NCI-H2196 (cell line): ENCODE measurements at regions not wholly inside any gene's neighbourhood (a gene's known extent, or its start where the extent isn't known, plus 50 kb on each side); places are given as distances from the start of the nearest gene placed in this dataset.
"Not testable (repeated sequence)": the region's sequence is repeated elsewhere in the genome, so short reads cannot be mapped to it uniquely, and the experiment has no call there.

ENCODE experiments used
- DNase-seq: peaks from one replicate; lab custom pipeline; 2025; ENCODE audit not compliant: unreplicated experiment; lab: John Stamatoyannopoulos, UW

DNA sequence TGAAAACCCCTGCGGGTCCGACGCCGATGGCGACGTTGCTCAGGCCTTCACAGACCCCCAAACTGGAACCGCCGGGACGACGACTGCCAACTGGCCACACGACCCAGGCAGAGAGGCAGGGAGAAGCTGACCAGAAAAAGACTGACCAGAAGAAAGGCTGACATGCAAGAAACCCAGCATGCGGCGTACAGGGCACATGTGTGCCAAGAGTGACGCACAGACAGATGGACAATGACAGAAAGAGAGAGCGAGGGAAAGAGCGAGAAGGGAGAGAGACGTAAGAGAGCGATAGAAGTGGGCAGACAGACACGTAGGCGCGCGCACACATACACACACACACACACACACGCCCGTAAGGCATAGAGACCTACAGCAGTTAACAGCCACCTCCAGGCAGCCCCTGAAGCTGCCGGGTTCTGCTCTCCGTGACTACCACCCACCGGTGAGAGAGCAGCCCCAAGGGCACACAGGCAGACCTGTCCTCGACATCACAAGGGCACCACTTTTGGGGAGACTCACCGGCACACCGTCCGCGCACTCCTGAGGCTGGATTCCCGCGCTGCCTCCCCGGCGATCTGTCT is 67.2 kb upstream of the ZNF527 start:
- DNase-seq = no peak

DNA sequence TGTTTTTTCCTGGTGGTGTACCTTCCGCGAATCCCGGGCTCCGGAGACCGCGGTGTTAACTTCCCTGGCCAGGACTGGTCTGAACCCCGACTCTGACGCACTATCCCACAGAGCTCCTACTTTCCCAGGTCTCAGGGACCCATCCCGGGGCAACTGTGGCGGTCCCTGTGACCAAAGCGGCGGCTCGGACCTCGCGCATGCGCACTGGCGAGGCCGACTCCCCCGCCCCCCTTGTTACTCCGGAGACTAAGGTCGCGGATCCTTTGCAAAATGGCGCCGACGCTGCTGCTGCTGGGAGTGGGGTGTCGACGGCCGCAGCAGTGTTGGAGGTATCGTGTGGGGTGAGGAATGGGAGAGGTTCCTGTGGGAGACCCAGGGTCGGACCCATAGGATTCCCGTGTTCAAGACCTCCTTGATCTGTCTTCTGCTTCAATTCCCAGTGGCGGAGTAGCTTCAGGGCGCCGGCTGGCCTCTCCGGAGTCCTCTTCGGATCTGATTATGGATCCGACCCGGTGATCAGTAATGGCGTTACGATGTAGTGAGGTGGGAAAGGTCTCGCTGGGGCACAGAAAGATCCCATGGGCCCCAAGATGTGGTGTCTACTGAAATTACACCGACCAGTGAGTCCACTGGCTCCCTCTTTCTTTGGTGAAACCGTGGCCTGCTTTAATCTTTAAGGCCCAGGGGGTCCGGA is 66.6 kb upstream of the ZNF527 start:
- no peak for DNase-seq

- DNase-seq = no peak
Observed at GRCh38 chr19:37304884-37305255, 66.0 kb upstream of the ZNF527 start.

GRCh38 chr19:37306383-37306963 is 64.4 kb upstream of the ZNF527 start:
- no peak for DNase-seq

- DNase-seq = no peak
Observed at GRCh38 chr19:37309834-37310575, 60.9 kb upstream of the ZNF527 start.

DNA sequence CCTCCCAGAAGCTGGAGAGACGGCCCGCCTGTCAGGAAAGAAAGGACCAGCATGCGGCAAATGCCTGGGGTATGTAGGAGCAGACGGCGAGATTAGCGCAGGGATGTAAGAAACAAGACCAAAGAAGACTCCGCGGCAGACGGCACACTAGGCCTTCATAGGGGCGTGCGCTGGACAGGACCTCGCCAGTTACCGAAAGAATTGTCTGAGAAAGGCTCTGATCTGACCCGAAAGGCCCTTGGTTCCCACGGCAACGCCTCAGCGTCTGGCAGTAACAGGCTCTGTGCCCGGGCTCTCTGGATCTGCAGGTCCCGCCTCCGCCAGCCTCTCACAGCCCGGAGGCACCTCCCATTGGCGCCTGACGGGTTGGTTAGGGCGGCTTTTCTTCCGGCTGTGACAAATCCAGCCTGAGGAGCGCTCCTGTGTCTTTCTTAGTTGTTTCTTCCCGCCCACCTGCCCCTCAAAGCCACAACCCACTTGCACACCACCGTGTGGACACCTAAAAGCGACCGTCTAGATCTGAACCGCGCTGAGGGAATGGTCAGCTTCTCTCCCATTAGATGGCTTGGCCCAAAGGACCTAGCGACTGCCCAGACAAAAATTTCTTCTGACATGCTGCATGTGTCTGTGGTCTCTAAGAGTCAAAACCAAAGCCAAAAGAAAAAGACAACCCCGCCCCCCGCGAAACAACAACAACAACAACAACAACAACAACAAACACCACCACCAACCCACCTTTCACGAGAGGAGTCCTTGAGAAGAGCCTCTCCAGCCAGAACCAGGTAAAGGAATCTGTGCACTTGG is 58.2 kb upstream of the ZNF527 start:
- DNase-seq = peak; percentile 8

- DNase-seq = no peak
Observed at GRCh38 chr19:37313335-37313627, 57.6 kb upstream of the ZNF527 start.

DNA sequence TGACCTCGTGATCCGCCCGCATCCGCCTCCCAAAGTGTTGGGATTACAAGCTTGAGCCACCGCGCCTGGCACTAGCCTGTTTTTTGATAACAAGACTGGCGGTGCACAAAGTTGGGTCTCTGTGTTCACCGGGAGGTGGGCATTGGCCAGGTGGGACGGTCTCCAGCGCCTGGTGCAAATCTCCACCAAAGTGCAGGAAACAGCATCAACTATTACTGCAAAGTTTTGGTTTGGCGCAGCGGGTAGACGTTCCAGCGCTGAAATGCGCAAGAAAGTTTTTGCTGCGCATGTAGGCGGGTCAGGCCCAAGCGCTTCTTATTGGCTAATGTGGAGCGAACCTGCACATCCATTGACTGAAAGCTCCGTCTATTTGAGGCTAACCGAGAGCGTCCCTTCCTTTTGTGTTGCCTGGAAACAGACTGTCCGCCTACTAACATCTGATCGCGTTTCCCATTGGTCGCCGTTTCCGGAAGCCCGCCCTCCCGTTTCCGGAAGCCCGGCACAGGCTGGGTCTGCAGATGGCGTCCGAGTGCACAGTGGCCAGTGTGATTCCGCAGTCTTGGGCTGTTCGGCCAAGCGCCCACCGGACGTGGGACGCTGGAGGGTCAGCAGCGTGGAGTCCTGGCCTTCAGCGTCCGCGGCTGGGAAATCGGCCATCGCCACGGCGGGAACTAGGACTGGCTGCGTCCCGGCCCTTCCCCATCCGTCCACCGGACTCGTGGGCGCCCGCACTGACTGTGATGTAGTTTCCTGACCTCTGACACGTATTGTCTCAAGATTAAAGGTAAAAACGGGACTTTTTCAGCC is 53.3 kb upstream of the ZNF527 start:
- peak; percentile 93 for DNase-seq

DNA sequence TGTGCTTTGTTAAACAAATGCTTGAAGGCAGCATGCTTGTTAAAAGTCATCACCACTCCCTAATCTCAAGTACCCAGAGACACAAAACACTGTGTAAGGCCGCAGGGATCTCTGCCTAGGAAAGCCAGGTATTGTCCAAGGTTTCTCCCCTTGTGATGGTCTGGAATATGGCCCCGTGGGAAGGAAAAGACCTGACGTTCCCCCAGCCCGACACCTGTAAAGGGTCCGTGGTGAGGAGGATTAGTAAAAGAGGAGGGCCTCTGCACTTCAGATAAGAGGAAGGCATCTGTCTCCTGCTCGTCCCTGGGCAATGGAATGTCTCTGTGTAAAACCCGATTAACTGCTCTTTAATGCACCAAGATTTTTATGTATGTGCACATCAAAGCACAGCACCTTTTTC is 49.9 kb upstream of the ZNF527 start:
- not testable (repeated sequence) for DNase-seq
